Activated naive CD4-positive, alpha-beta T cell treated with anti-CD3 and anti-CD28 coated beads, Interleukin-2, amount 10 ng/mL, durations not matched to agents 7 days and 5 days (primary cell): ENCODE measurements at regions not wholly inside any gene's neighbourhood (a gene's known extent, or its start where the extent isn't known, plus 50 kb on each side); places are given as distances from the start of the nearest gene placed in this dataset.
A peak's percentile ranks its signal among the peaks of the same experiment; 100 is the strongest.

Experiments used
- CTCF ChIA-PET: fragments of 350-600 bp; sonication (Branson Sonifier 250); formaldehyde crosslinking; loops from one replicate; lab custom pipeline; 2021; ENCODE audit warnings: antibody characterized with exemption; lab: Charles Lee
- DNase-seq: peaks from one replicate; pipeline ENCODE4 v3.0.0-alpha.2; 2020
- H3K27ac Mint-ChIP-seq: one replicate; pipeline ENCODE4 v1.8.0; 2021; ENCODE audit warnings: mild to moderate bottlenecking, moderate library complexity, mixed read lengths
- H3K27me3 Mint-ChIP-seq: one replicate; pipeline ENCODE4 v1.8.0; 2021; ENCODE audit warnings: mild to moderate bottlenecking, mixed read lengths
- H3K36me3 Mint-ChIP-seq: one replicate; pipeline ENCODE4 v1.8.0; 2021; ENCODE audit warnings: mixed read lengths
- H3K4me1 Mint-ChIP-seq: one replicate; pipeline ENCODE4 v1.8.0; 2021; ENCODE audit warnings: mixed read lengths
- H3K4me3 Mint-ChIP-seq: one replicate; pipeline ENCODE4 v1.8.0; 2021; ENCODE audit warnings: mild to moderate bottlenecking, moderate library complexity, mixed read lengths
- H3K9me3 Mint-ChIP-seq: one replicate; pipeline ENCODE4 v1.8.0; 2021; ENCODE audit warnings: mixed read lengths

DNA sequence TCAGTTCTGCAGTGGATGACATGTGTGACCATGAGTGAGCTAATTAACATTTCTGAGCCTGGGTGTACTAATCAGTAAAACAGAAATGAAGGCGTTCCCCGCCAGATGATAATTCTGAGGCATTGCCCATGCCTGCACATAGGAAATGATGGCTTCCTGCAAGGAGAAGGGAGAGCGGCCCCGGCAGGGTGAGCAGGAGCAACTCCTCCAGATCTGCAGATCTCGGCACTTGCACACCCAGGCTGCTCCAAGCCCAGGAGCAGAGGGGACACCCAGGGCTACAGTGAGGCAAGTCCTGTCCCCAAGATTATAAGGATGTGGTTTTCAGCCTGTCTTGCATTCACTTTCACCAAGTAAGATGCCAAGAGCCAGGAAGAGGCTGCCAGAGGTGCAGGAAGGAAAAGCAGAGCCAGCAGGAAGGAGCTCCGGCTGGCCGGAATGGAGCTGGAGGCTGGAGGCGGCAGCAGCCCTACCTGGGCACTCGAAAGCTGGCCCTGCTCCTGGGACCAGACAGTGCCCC lies 177.5 kb upstream of the CST7 start:
- peaks cover 2% of the 10 kb centered on the region for H3K36me3 Mint-ChIP-seq
- H3K4me1 Mint-ChIP-seq = no peaks in the 10 kb centered on the region
- H3K4me3 Mint-ChIP-seq = no peak overlapping the region
- DNase-seq = no peak
- H3K27ac Mint-ChIP-seq = no peak overlapping the region
- peaks cover 47% of the 10 kb centered on the region for H3K27me3 Mint-ChIP-seq
- CTCF ChIA-PET = interaction anchor here (1.0 kb wide), 1 partner anchor 17 kb away, joined by 3 read pairs; no protein-coding TSS in a partner anchor
- H3K9me3 Mint-ChIP-seq = peaks cover 12% of the 10 kb centered on the region

DNA sequence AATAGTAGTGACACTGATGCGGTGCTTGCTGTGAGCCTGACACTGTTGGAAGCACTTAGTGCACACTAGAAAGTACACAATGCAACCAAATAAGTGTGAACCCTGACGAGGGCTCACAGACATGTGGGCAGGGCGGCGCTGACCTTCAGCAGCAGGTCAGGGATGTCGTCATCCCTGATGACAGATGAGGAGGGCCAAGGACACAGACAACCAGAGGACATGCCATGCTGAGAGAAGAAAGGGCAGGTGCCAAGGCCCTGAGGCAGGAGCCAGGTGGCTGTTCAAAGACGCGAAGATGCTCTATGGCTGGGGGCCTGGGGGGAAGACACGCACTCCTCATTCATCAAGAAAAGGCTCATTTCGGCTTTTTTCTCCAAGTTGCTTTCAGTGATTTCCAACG lies 176.4 kb upstream of the CST7 start:
- Mint-ChIP-seq H3K36me3 (peaks cover 2% of the 10 kb centered on the region), H3K27ac (no peak overlapping the region), H3K9me3 (peaks cover 12% of the 10 kb centered on the region), H3K27me3 (peaks cover 55% of the 10 kb centered on the region), H3K4me1 (no peaks in the 10 kb centered on the region), H3K4me3 (no peak overlapping the region)
- no peak for DNase-seq
- CTCF ChIA-PET = no interaction called here

DNA sequence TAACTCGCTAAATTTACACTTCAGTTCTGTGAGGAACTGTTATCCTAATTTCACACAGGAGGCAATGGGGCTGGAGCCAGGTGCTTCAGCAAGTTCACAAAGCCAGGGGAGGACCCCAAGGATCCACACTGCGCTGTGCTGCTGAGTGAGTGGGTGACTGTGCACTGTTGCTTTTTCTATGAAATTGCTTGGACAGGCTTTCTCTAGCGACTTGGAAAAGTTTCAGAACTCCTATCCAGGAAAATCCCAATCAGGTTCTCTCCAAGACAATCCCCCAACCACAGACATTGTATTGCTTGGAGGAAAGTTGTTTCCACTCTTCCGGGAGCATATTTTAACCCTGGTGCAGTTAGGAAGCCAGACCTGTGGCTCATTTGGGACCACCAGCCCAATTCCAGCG lies 175.9 kb upstream of the CST7 start:
- Mint-ChIP-seq H3K4me3 (no peak overlapping the region), H3K27me3 (peaks cover 55% of the 10 kb centered on the region), H3K4me1 (no peaks in the 10 kb centered on the region), H3K9me3 (peaks cover 12% of the 10 kb centered on the region), H3K27ac (no peak overlapping the region), H3K36me3 (peaks cover 2% of the 10 kb centered on the region)
- CTCF ChIA-PET = interaction anchor here (0.9 kb wide), 1 partner anchor 10 kb away, joined by 4 read pairs; no protein-coding TSS in a partner anchor
- no peak for DNase-seq

DNA sequence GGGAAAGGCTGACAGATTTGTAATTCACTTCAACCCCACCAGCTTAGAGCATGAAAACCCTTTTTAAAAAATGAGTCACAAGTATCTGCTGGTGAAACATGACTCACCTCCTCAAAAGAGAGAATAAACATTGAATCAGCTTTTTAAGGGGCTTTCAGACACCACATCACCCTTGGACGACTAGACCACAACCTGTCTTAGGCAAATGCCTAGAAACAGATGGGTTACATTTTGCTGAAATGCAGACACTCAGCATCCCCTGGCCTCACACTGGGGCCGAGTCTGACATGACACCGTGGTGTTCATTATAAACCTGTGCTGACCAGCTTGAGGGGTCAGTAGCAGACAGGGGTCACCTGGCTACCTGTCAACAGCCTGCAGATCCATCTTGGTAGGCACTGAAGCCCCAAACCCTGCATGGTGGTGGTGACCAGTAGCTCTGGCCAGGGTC lies 175.3 kb upstream of the CST7 start:
- peaks cover 2% of the 10 kb centered on the region for H3K36me3 Mint-ChIP-seq
- no peak overlapping the region for H3K27ac Mint-ChIP-seq
- peaks cover 61% of the 10 kb centered on the region for H3K27me3 Mint-ChIP-seq
- CTCF ChIA-PET = interaction anchor here (0.9 kb wide), 1 partner anchor 11 kb away, joined by 4 read pairs; no protein-coding TSS in a partner anchor
- H3K4me3 Mint-ChIP-seq = no peak overlapping the region
- H3K4me1 Mint-ChIP-seq = no peaks in the 10 kb centered on the region
- DNase-seq = no peak
- peaks cover 12% of the 10 kb centered on the region for H3K9me3 Mint-ChIP-seq

DNA sequence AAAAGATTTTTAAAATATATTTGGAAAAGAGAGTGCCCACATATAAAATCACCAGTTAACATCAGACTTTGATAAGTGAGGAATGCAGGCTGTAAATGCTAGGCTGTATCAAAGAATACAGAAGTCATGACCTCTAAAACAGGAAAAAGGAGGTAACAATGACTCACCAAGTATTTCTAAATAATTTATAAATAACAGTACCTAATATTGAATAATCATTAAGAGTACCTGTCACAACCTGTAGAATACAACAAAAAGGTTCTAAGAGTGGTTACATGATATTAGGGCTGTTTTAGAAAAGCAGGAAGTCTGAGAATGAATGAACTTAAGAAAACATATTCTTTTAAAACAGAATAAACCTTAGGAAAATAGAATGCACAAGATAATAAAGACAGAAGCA lies 173.1 kb upstream of the CST7 start:
- H3K36me3 Mint-ChIP-seq = peaks cover 2% of the 10 kb centered on the region
- H3K4me1 Mint-ChIP-seq = peaks cover 4% of the 10 kb centered on the region
- peaks cover 79% of the 10 kb centered on the region for H3K27me3 Mint-ChIP-seq
- CTCF ChIA-PET = no interaction called here
- no peak overlapping the region for H3K4me3 Mint-ChIP-seq
- no peak overlapping the region for H3K27ac Mint-ChIP-seq
- H3K9me3 Mint-ChIP-seq = peaks cover 12% of the 10 kb centered on the region
- no peak for DNase-seq

DNA sequence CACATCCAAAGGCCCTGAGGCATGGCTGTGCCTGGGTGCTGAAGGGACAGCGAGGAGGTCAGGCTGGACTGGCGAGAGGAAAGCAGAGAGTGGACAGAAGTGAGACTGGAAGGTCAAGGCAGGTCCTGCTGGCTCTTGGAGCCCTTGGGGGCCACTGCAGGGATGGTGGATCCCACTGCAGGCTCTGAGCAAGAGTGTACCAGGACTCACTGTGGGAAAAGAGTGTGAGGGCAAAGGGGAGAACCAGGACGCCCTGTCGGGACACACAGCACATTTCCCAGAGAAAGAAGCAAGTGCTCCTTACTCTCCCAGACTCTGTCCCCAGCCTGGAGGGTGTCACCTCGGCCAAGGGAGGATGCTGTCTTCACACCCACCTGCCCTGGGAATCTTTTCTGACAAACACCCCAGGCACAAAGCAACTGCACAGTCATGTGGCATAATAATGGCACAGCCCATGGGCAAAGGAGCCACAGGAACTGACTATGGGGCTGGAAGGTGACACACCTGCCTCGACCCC lies 172.3 kb upstream of the CST7 start:
- Mint-ChIP-seq H3K36me3 (peaks cover 2% of the 10 kb centered on the region), H3K27ac (no peak overlapping the region), H3K9me3 (peaks cover 12% of the 10 kb centered on the region), H3K27me3 (peaks cover 78% of the 10 kb centered on the region), H3K4me1 (peaks cover 4% of the 10 kb centered on the region), H3K4me3 (no peak overlapping the region)
- CTCF ChIA-PET = no interaction called here
- DNase-seq = no peak

DNA sequence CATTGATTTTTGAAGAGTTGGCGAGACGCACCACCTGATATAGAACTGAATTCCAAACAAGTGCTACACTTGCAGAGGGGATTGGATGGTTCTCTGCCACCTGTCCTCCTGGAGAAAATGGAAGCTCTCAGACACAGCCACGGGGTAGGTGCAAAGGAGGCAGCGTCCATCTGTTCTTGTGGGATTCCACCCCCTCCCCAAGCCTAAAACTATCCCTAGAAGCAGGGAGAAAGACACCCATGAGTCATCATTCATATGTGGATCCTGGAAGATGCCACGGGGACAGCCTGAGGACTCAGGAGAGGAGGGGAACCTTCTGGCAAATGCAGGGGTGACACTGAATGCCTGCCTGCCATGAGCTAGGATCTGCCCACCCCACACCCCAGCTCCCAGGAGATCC lies 171.3 kb upstream of the CST7 start:
- peaks cover 74% of the 10 kb centered on the region for H3K27me3 Mint-ChIP-seq
- CTCF ChIA-PET = no interaction called here
- H3K36me3 Mint-ChIP-seq = peaks cover 2% of the 10 kb centered on the region
- no peak overlapping the region for H3K27ac Mint-ChIP-seq
- H3K4me3 Mint-ChIP-seq = no peak overlapping the region
- no peak for DNase-seq
- peaks cover 4% of the 10 kb centered on the region for H3K4me1 Mint-ChIP-seq
- H3K9me3 Mint-ChIP-seq = peaks cover 12% of the 10 kb centered on the region

DNA sequence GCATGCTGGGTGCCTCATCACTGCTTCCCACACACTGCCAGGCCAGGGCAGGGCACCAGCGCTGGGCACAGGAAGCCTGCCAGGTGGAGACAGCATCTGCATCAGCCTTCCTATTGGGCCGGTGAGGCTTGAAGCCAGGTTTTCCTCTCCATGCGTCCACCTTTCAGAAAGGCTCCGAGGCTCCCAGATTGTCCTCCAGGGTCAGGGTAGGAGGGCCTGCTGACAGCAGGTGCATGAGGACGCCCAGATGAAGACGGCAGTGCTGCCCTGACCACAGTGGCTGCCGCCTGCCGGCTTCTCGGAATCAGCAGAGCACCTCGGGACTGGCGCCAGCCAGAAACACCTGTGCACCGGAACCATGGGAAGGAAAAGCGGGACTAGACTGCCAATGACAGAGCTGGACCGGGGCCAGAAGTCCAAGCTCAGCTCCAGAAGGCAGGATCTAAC lies 170.5 kb upstream of the CST7 start:
- H3K4me1 Mint-ChIP-seq = peaks cover 8% of the 10 kb centered on the region
- CTCF ChIA-PET = interaction anchor here (3.4 kb wide), 1 partner anchor 677 kb away, joined by 11 read pairs; no protein-coding TSS in a partner anchor
- DNase-seq = no peak
- no peak overlapping the region for H3K4me3 Mint-ChIP-seq
- peaks cover 74% of the 10 kb centered on the region for H3K27me3 Mint-ChIP-seq
- H3K27ac Mint-ChIP-seq = no peak overlapping the region
- H3K9me3 Mint-ChIP-seq = peaks cover 12% of the 10 kb centered on the region
- peaks cover 2% of the 10 kb centered on the region for H3K36me3 Mint-ChIP-seq

DNA sequence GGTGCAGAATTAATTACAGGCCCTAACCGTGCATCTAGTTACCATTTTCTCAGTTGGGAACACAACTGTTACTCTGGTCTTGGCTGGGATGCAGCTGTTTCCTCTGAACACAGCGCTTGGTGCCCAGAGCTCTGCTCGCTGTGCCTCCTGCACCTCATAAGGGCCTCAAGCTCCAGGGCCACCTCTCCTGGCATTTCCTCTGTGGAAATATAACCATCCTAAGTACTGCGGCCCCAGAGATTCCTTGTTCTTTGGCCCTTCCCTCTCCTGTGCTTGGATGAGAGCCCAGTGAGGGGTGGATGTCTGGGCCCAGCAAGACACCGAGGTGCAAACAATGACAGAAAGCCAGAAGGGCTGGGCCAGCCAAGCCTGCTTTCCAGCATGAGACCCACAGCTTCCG lies 169.9 kb upstream of the CST7 start:
- CTCF ChIA-PET = interaction anchor here (3.3 to 3.4 kb wide), 2 partner anchors 677 to 841 kb away, joined by 11 to 16 read pairs; no protein-coding TSS in a partner anchor
- Mint-ChIP-seq H3K27ac (no peak overlapping the region), H3K4me3 (no peak overlapping the region), H3K27me3 (peaks cover 72% of the 10 kb centered on the region), H3K36me3 (peaks cover 2% of the 10 kb centered on the region), H3K9me3 (peaks cover 12% of the 10 kb centered on the region), H3K4me1 (peaks cover 8% of the 10 kb centered on the region)
- DNase-seq = no peak

DNA sequence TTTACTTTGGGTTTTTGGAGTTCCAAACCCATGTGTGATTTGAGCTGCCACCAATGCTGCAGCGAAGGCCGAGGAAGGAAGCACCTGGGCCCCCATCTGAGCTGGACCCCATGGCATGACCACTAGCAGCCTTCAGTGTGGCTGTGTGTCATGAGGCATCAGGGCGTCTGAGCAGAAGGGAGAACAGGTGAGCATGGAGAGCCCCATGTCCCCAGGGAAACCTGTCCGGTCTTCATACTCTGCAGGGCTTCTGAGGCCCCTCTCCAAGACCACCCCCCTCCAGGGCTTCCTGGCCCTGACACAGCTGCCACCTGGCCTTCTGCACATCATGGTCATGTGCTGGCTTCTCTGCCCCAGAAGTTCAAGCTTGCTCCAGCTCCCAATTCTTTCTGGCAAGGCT lies 169.1 kb upstream of the CST7 start:
- no peaks in the 10 kb centered on the region for H3K36me3 Mint-ChIP-seq
- peaks cover 16% of the 10 kb centered on the region for H3K4me1 Mint-ChIP-seq
- no peak overlapping the region for H3K4me3 Mint-ChIP-seq
- peaks cover 7% of the 10 kb centered on the region for H3K9me3 Mint-ChIP-seq
- no peak for DNase-seq
- CTCF ChIA-PET = interaction anchor here (1.4 to 3.4 kb wide), 3 partner anchors 151 to 842 kb away, joined by 3 to 16 read pairs (median 11); no protein-coding TSS in a partner anchor
- no peak overlapping the region for H3K27ac Mint-ChIP-seq
- peaks cover 63% of the 10 kb centered on the region for H3K27me3 Mint-ChIP-seq

DNA sequence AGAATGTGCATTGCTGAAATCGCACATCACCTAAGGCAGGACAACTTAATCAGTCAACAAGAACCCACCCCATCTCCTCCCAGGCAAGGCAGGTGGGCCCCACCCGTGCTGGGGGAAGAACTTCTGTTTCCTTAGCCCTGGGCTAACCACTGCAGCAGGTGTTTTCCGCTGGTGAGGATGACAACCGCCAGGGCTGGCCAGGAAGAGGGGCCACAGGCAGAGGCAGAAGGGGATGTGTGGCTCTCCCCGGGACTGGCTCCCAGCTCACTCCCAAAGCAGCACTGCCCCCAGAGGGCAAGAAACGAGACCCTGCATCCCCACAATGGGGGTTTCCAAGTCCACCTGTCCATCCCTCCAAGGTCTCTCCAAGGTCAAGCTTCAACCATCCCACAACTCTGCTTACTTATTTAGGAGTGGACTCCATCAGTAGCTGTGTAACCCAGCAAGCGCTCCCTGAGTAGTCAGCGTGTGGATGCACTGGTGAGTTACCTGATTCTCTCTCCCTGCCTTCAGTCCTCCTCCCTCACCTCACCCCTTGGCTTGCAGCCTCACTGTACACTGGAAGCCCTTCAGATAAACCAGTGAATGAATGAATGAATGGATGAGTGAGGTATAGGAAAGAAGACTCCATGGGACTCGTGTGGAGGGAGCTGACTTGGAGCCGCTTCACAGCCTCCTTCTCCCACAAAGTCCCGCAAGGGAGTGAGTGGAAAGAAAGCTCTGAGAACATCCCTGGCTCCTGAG lies 168.2 kb upstream of the CST7 start:
- peaks cover 62% of the 10 kb centered on the region for H3K27me3 Mint-ChIP-seq
- no peak overlapping the region for H3K27ac Mint-ChIP-seq
- DNase-seq = no peak
- H3K4me1 Mint-ChIP-seq = peaks cover 22% of the 10 kb centered on the region
- CTCF ChIA-PET = interaction anchor here (0.7 to 3.4 kb wide), 10 partner anchors 12 to 843 kb away, joined by 3 to 16 read pairs (median 3); no protein-coding TSS in a partner anchor
- no peaks in the 10 kb centered on the region for H3K9me3 Mint-ChIP-seq
- H3K36me3 Mint-ChIP-seq = no peaks in the 10 kb centered on the region
- H3K4me3 Mint-ChIP-seq = no peak overlapping the region

DNA sequence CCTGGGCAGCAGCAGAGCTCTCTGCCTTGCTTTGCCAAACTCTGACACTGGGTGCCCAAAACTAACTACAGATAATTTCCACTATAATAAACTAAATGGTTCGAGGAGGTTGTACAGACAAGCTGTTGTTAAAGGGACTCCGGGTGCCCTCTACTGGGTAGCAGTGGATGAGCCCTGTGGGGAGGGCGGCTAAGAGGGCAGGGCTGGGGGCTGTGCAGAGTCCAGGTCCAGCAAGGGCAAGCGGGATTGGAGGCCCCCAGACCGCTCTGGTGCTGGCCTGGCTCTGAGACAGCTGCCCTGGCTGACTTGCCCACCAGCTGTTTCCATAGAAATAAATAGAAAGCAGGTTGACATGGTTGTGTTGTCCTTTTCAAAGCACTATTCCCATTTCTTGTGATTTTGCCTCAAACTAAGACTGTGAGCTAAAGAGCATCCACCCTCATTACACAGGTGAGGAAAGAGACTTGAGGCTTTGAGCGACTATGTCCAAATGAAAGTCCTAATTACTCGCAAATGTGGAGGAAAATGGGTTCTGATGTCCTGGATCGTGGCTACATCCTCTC lies 167.6 kb upstream of the CST7 start:
- Mint-ChIP-seq H3K36me3 (no peaks in the 10 kb centered on the region), H3K27ac (no peak overlapping the region), H3K9me3 (no peaks in the 10 kb centered on the region), H3K4me1 (peaks cover 23% of the 10 kb centered on the region), H3K27me3 (peaks cover 59% of the 10 kb centered on the region), H3K4me3 (no peak overlapping the region)
- peak; percentile 44 for DNase-seq
- CTCF ChIA-PET = interaction anchor here (0.6 to 3.4 kb wide), 11 partner anchors 12 to 843 kb away, joined by 3 to 16 read pairs (median 3); no protein-coding TSS in a partner anchor

DNA sequence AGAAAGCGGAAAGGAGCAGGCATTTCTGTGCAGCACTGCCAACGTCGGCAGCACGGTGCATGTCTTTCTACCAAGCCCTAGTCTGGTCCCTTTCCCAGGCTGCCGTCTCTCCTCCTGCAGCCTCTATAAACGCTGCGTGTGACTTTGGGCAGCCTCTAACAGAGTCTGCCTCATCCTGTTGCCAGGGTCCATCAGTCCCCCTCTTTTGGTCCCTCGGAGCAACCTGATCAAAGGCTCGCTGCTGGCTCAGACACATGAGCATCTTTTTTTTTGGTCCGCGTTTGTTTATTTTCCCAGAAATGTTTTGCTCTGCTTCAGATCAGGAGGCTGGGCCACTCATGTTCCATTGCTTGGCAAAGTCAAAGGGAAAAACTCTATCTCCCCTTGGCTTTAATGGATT lies 166.8 kb upstream of the CST7 start:
- H3K27me3 Mint-ChIP-seq = peaks cover 52% of the 10 kb centered on the region
- DNase-seq = no peak
- H3K4me1 Mint-ChIP-seq = peaks cover 23% of the 10 kb centered on the region
- no peak overlapping the region for H3K4me3 Mint-ChIP-seq
- no peaks in the 10 kb centered on the region for H3K36me3 Mint-ChIP-seq
- H3K9me3 Mint-ChIP-seq = no peaks in the 10 kb centered on the region
- H3K27ac Mint-ChIP-seq = no peak overlapping the region
- CTCF ChIA-PET = interaction anchor here (1.5 to 3.3 kb wide), 2 partner anchors 783 to 844 kb away, joined by 3 to 16 read pairs; no protein-coding TSS in a partner anchor
